H1 (cell line): ENCODE measurements at regions not wholly inside any gene's neighbourhood (a gene's known extent, or its start where the extent isn't known, plus 50 kb on each side); places are given as distances from the start of the nearest gene placed in this dataset.
"Not testable (repeated sequence)": the region's sequence is repeated elsewhere in the genome, so short reads cannot be mapped to it uniquely, and the experiment has no call there.

Experiments used
- CTCF ChIA-PET: fragments of 300-600 bp; sonication (Branson Sonifier 250); formaldehyde crosslinking; loops from one replicate; lab custom pipeline; 2021; ENCODE audit not compliant: partially characterized antibody; lab: Charles Lee
- POLR2A ChIA-PET: fragments of 300-600 bp; sonication (Branson Sonifier 250); formaldehyde crosslinking; loops from one replicate; lab custom pipeline; 2021; ENCODE audit warnings: inconsistent platforms; ENCODE audit not compliant: partially characterized antibody; lab: Charles Lee
- DNase-seq, 2 experiments: peaks; one replicate each; pipeline versions ENCODE4 v3.0.0 to v3.0.0-alpha.2; 2010 to 2022; ENCODE audit warnings: low spot score in 2 of 2, low read depth in 1 of 2, mixed read lengths in 1 of 2
- FAIRE-seq: peaks from 2 replicates; lab custom pipeline; 2011; peaks lifted over from hg19 to GRCh38; lab: Jason Lieb, UNC
- H2AFZ ChIP-seq: 2 replicates; pipeline ENCODE4 v1.8.1; 2012; ENCODE audit warnings: low read length, inconsistent platforms
- H2AK5ac ChIP-seq: 2 replicates; pipeline ENCODE4 v1.6.1; 2013; ENCODE audit warnings: low read depth, low read length
- H2BK120ac ChIP-seq: replicated peaks from 2 replicates; pipeline ENCODE3; 2013; ENCODE audit warnings: low read depth, low read length, inconsistent platforms
- H2BK12ac ChIP-seq: 2 replicates; pipeline ENCODE4 v1.6.1; 2013; ENCODE audit warnings: low read depth, low read length
- H2BK15ac ChIP-seq: 2 replicates; pipeline ENCODE4 v1.6.1; 2013; ENCODE audit warnings: low read length
- H2BK20ac ChIP-seq: 2 replicates; pipeline ENCODE4 v1.6.1; 2013; ENCODE audit warnings: low read length
- H2BK5ac ChIP-seq: 2 replicates; pipeline ENCODE4 v1.6.1; 2013; ENCODE audit warnings: low read depth, low read length
- H3K14ac ChIP-seq: 2 replicates; pipeline ENCODE4 v1.6.1; 2013; ENCODE audit warnings: inconsistent platforms; ENCODE audit not compliant: insufficient read length
- H3K18ac ChIP-seq: 2 replicates; pipeline ENCODE4 v1.6.1; 2013; ENCODE audit warnings: low read length; ENCODE audit errors: extremely low read depth
- H3K23ac ChIP-seq: 2 replicates; pipeline ENCODE4 v1.6.1; 2013; ENCODE audit warnings: inconsistent platforms; ENCODE audit not compliant: insufficient read length
- H3K23me2 ChIP-seq: 2 replicates; pipeline ENCODE4 v1.6.1; 2013; ENCODE audit warnings: low read depth, low read length
- H3K27ac ChIP-seq: 2 replicates; pipeline ENCODE4 v1.6.1; 2011; ENCODE audit warnings: low read depth, low read length, inconsistent platforms
- H3K27me3 ChIP-seq, 4 experiments: replicated peaks in 1 of 4; 1 replicate in 1 of 4; 2 replicates in 3 of 4; pipeline versions ENCODE4 v1.6.1 to v1.8.1; 2011 to 2013; ENCODE audit warnings: low read length in 3 of 4, mild to moderate bottlenecking in 3 of 4, inconsistent platforms in 2 of 4, mixed read lengths in 2 of 4, moderate library complexity in 1 of 4; ENCODE audit not compliant: control insufficient read depth in 3 of 4, insufficient read depth in 3 of 4; ENCODE audit errors: extremely low read depth in 1 of 4
- H3K36me3 ChIP-seq, 4 experiments: 2 replicates each; pipeline versions ENCODE4 v1.6.1 to v1.8.1; 2011 to 2013; ENCODE audit warnings: mild to moderate bottlenecking in 4 of 4, low read length in 3 of 4, moderate library complexity in 2 of 4, control low read depth in 1 of 4, inconsistent platforms in 1 of 4; ENCODE audit not compliant: insufficient read depth in 4 of 4, control insufficient read depth in 2 of 4
- H3K4ac ChIP-seq: replicated peaks from 2 replicates; pipeline ENCODE3; 2013; ENCODE audit warnings: low read length, low read depth, mixed read lengths, inconsistent platforms; ENCODE audit not compliant: insufficient read length
- H3K4me1 ChIP-seq, 4 experiments: replicated peaks in 1 of 4; 1 replicate in 1 of 4; 2 replicates in 3 of 4; pipeline versions ENCODE4 v1.6.1 to v1.8.1; 2011 to 2013; ENCODE audit warnings: low read length in 3 of 4, inconsistent platforms in 2 of 4, mixed read lengths in 1 of 4; ENCODE audit not compliant: insufficient read depth in 4 of 4, control insufficient read depth in 3 of 4
- H3K4me2 ChIP-seq, 2 experiments: 2 replicates each; pipeline versions ENCODE4 v1.6.1 to v1.8.1; 2011 to 2013; ENCODE audit warnings: low read depth in 2 of 2, low read length in 2 of 2, control low read depth in 1 of 2, inconsistent platforms in 1 of 2, mild to moderate bottlenecking in 1 of 2; ENCODE audit not compliant: insufficient read depth in 1 of 2
- H3K4me3 ChIP-seq, 4 experiments: fragments of 200-600, 300-600 bp in 1 of 4; sonication (generic), shearing (Covaris generic), sonication (Bioruptor Twin) in 1 of 4; 2 replicates each; pipeline versions ENCODE4 v1.5.1 to v1.8.1; 2011 to 2016; ENCODE audit warnings: low read length in 4 of 4, low read depth in 3 of 4, control low read depth in 2 of 4, inconsistent platforms in 2 of 4, mild to moderate bottlenecking in 2 of 4, mixed read lengths in 1 of 4, moderate library complexity in 1 of 4; ENCODE audit not compliant: insufficient read depth in 2 of 4; ENCODE audit errors: extremely low read depth in 1 of 4
- H3K56ac ChIP-seq: replicated peaks from 2 replicates; pipeline ENCODE3; 2013; ENCODE audit warnings: low read depth, mild to moderate bottlenecking, mixed read lengths, low read length, inconsistent platforms; ENCODE audit not compliant: insufficient read length
- H3K79me1 ChIP-seq: 2 replicates; pipeline ENCODE4 v1.6.1; 2013; ENCODE audit warnings: low read depth, low read length, control low read depth
- H3K79me2 ChIP-seq, 2 experiments: 2 replicates each; pipeline versions ENCODE4 v1.6.1 to v1.8.1; 2012 to 2013; ENCODE audit warnings: low read length in 2 of 2, mild to moderate bottlenecking in 2 of 2, inconsistent platforms in 1 of 2; ENCODE audit not compliant: insufficient read depth in 2 of 2, control insufficient read depth in 1 of 2
- H3K9ac ChIP-seq, 4 experiments: replicated peaks in 1 of 4; 1 replicate in 1 of 4; 2 replicates in 3 of 4; pipeline versions ENCODE4 v1.6.1 to v1.8.1; 2011 to 2013; ENCODE audit warnings: low read depth in 3 of 4, low read length in 3 of 4, control low read depth in 2 of 4, mild to moderate bottlenecking in 2 of 4, moderate library complexity in 2 of 4, inconsistent platforms in 1 of 4; ENCODE audit errors: extremely low read depth in 1 of 4
- H3K9me3 ChIP-seq, 2 experiments: 2 replicates each; pipeline versions ENCODE4 v1.6.1 to v1.8.1; 2012 to 2013; ENCODE audit warnings: mild to moderate bottlenecking in 2 of 2, moderate library complexity in 2 of 2, control low read depth in 1 of 2, inconsistent platforms in 1 of 2, low read depth in 1 of 2, low read length in 1 of 2, mixed read lengths in 1 of 2; ENCODE audit not compliant: insufficient read depth in 2 of 2
- H4K20me1 ChIP-seq, 2 experiments: replicated peaks in 1 of 2; 2 replicates each; pipeline versions ENCODE3 to v1.8.1; 2011 to 2013; ENCODE audit warnings: inconsistent platforms in 2 of 2, low read length in 2 of 2, mild to moderate bottlenecking in 1 of 2; ENCODE audit not compliant: insufficient read depth in 2 of 2, control insufficient read depth in 1 of 2
- H4K5ac ChIP-seq: 2 replicates; pipeline ENCODE4 v1.6.1; 2013; ENCODE audit warnings: low read length, low read depth, mixed read lengths, inconsistent platforms; ENCODE audit not compliant: insufficient read length
- H4K8ac ChIP-seq: 2 replicates; pipeline ENCODE4 v1.8.0; 2013; ENCODE audit warnings: mild to moderate bottlenecking, moderate library complexity, low read length, inconsistent platforms; ENCODE audit not compliant: insufficient read depth; ENCODE audit errors: extremely low read depth
- H4K91ac ChIP-seq: replicated peaks from 2 replicates; pipeline ENCODE3; 2013; ENCODE audit warnings: low read length, mixed read lengths, inconsistent platforms; ENCODE audit not compliant: insufficient read length
- WGBS, 2 experiments: shearing (Covaris generic) in 1 of 2; methylation state at CpG; one replicate each; pipeline versions ENCODE4 v1.1.6 to v1.1.7; 2013 to 2015; ENCODE audit warnings: low lambda C conversion rate in 2 of 2, mixed read lengths in 2 of 2, inconsistent platforms in 1 of 2, low coverage in 1 of 2, missing lambda C conversion rate in 1 of 2; ENCODE audit not compliant: insufficient replicate concordance in 2 of 2, insufficient coverage in 1 of 2, insufficient read length in 1 of 2; ENCODE audit errors: extremely low coverage in 1 of 2, missing lambda C conversion rate in 1 of 2; 5-methylcytosine and 5-hydroxymethylcytosine counted together

GRCh38 chr20:29881107-29881506, 1376.4 kb upstream of the DEFB115 start:
- H3K4ac ChIP-seq, H2BK120ac ChIP-seq, FAIRE-seq, H3K79me1 ChIP-seq, H3K14ac ChIP-seq, POLR2A ChIA-PET, DNase-seq, H4K20me1 ChIP-seq, CTCF ChIA-PET, H3K4me1 ChIP-seq, H3K4me3 ChIP-seq, H2BK15ac ChIP-seq, H3K9ac ChIP-seq, H3K56ac ChIP-seq, H3K36me3 ChIP-seq, H4K8ac ChIP-seq, H3K79me2 ChIP-seq, H2AFZ ChIP-seq, H3K23ac ChIP-seq, H2BK20ac ChIP-seq, H4K5ac ChIP-seq, H3K18ac ChIP-seq, H3K27me3 ChIP-seq, H3K4me2 ChIP-seq, H4K91ac ChIP-seq, H3K27ac ChIP-seq, H2BK5ac ChIP-seq, H2AK5ac ChIP-seq, H3K23me2 ChIP-seq, H2BK12ac ChIP-seq: not testable (repeated sequence)
- WGBS, 2 experiments, result 93% methylated on average over 1 of the region's 1 CpG; no CpG with 5 or more reads in 1 of the 2 experiments
- peaks cover 51 to 75% of the 10 kb centered on the region in 2 experiments for H3K9me3 ChIP-seq

- WGBS, 2 experiments, result 65% methylated on average over 13 of the region's 13 CpGs; no CpG with 5 or more reads in 1 of the 2 experiments
- H3K23ac ChIP-seq, CTCF ChIA-PET, H4K91ac ChIP-seq, H3K27me3 ChIP-seq, H3K9ac ChIP-seq, H3K4me3 ChIP-seq, H3K14ac ChIP-seq, H2BK20ac ChIP-seq, H2BK120ac ChIP-seq, H2BK12ac ChIP-seq, H3K18ac ChIP-seq, POLR2A ChIA-PET, H2AK5ac ChIP-seq, DNase-seq, H2AFZ ChIP-seq, H3K27ac ChIP-seq, H3K4me1 ChIP-seq, H3K56ac ChIP-seq, H3K23me2 ChIP-seq, H2BK15ac ChIP-seq, H3K79me1 ChIP-seq, H4K5ac ChIP-seq, H4K8ac ChIP-seq, H3K79me2 ChIP-seq, H2BK5ac ChIP-seq, FAIRE-seq, H4K20me1 ChIP-seq, H3K4ac ChIP-seq, H3K4me2 ChIP-seq, H3K36me3 ChIP-seq: not testable (repeated sequence)
- H3K9me3 ChIP-seq, result peaks cover 42 to 59% of the 10 kb centered on the region in 2 experiments
These were observed 1373.8 kb upstream of the DEFB115 start for GRCh38 chr20:29883514-29884219.
